Brain microvascular endothelial cell (primary cell): ENCODE measurements at regions not wholly inside any gene's neighbourhood (a gene's known extent, or its start where the extent isn't known, plus 50 kb on each side); places are given as distances from the start of the nearest gene placed in this dataset.

ENCODE experiments used
- DNase-seq: peaks from one replicate; pipeline ENCODE4 v3.0.0-alpha.2; 2020
- H3K27ac ChIP-seq: fragments of 250-450 bp; sonication (Bioruptor Pico); 2 replicates; pipeline ENCODE4 v1.5.1; 2020; ENCODE audit warnings: mild to moderate bottlenecking, moderate library complexity
- H3K27me3 ChIP-seq: fragments of 250-450 bp; sonication (Bioruptor Pico); replicated peaks from 2 replicates; pipeline ENCODE4 v1.5.1; 2020; ENCODE audit warnings: mild to moderate bottlenecking
- H3K36me3 ChIP-seq: fragments of 250-450 bp; sonication (Bioruptor Pico); replicated peaks from 2 replicates; pipeline ENCODE4 v1.5.1; 2020; ENCODE audit warnings: mild to moderate bottlenecking
- H3K4me3 ChIP-seq: 2 replicates; pipeline ENCODE4 v1.5.1; 2011; ENCODE audit warnings: low read depth, mild to moderate bottlenecking, control low read depth, low read length, moderate library complexity
- CTCF ChIP-seq: IDR thresholded peaks from 2 replicates; pipeline ENCODE4 v1.5.1; 2011; ENCODE audit warnings: low read depth, mild to moderate bottlenecking, moderate library complexity, low read length, control low read depth, inconsistent platforms; ENCODE audit errors: missing control alignments
- in situ Hi-C: cut with HindIII; loops from 2 replicates; pipeline ENCODE4 v1.10.0; 2017; ENCODE audit warnings: low sequenced_read_pairs, low pct_ligation_motif_present

- DNase-seq = no peak
- no peaks in the 10 kb centered on the region for H3K36me3 ChIP-seq
- no peak overlapping the region for H3K4me3 ChIP-seq
- H3K27ac ChIP-seq = no peak overlapping the region
- TF ChIP-seq CTCF = no peak
- no peaks in the 10 kb centered on the region for H3K27me3 ChIP-seq
- in situ Hi-C loops = no loop called here
These were observed 140.7 kb downstream of the KCTD12 start for GRCh38 chr13:76745261-76746200.

GRCh38 chr13:76741624-76742023 lies 144.6 kb downstream of the KCTD12 start:
- TF ChIP-seq CTCF = no peak

GRCh38 chr13:76741046-76741445 lies 145.2 kb downstream of the KCTD12 start:
- in situ Hi-C loops = no loop called here
- H3K27ac ChIP-seq = no peak overlapping the region

More at GRCh38 chr13:76741624-76742023, 144.6 kb downstream of the KCTD12 start:
- DNase-seq = no peak
- Histone ChIP-seq H3K4me3 (no peak overlapping the region), H3K27ac (no peak overlapping the region), H3K36me3 (no peaks in the 10 kb centered on the region), H3K27me3 (no peaks in the 10 kb centered on the region)
- in situ Hi-C loops = no loop called here

GRCh38 chr13:76738616-76739015 lies 147.6 kb downstream of the KCTD12 start:
- H3K36me3 ChIP-seq = no peaks in the 10 kb centered on the region
- H3K4me3 ChIP-seq = no peak overlapping the region
- H3K27me3 ChIP-seq = no peaks in the 10 kb centered on the region
- no peak for DNase-seq
- no peak overlapping the region for H3K27ac ChIP-seq
- TF ChIP-seq CTCF = no peak
- in situ Hi-C loops = no loop called here

More at GRCh38 chr13:76741046-76741445, 145.2 kb downstream of the KCTD12 start:
- Histone ChIP-seq H3K4me3 (no peak overlapping the region), H3K36me3 (no peaks in the 10 kb centered on the region), H3K27me3 (no peaks in the 10 kb centered on the region)
- TF ChIP-seq CTCF = no peak
- no peak for DNase-seq

GRCh38 chr13:76737526-76737925 lies 148.7 kb downstream of the KCTD12 start:
- Histone ChIP-seq H3K27ac (no peak overlapping the region), H3K4me3 (no peak overlapping the region), H3K36me3 (no peaks in the 10 kb centered on the region), H3K27me3 (no peaks in the 10 kb centered on the region)
- in situ Hi-C loops = no loop called here
- TF ChIP-seq CTCF = no peak
- no peak for DNase-seq
